ENCODE measurements at regions not wholly inside any gene's neighbourhood (a gene's known extent, or its start where the extent isn't known, plus 50 kb on each side); places are given as distances from the start of the nearest gene placed in this dataset.
A peak's percentile ranks its signal among the peaks of the same experiment; 100 is the strongest.

- no peak for DNase-seq
- TF ChIP-seq CTCF (IDR thresholded peaks at IDR 0.05) (no peak), POLR2A (IDR thresholded peaks at IDR 0.05) (no peak)
- intact Hi-C loops (cut with DNase I) = no loop called here
Measured at GRCh38 chr15:57854531-57854930, 148.0 kb downstream of the POLR2M start.

GRCh38 chr15:57857871-57858270 is 151.4 kb downstream of the POLR2M start:
- Histone ChIP-seq H3K4me1 (no peaks in the 10 kb centered on the region), H3K9me3 (no peaks in the 10 kb centered on the region), H3K36me3 (replicated peaks in 1 of 2; ENCODE audit: insufficient read depth in 1 of 2, low read depth in 2 of 2) (no peaks in the 10 kb centered on the region), H3K27me3 (no peaks in the 10 kb centered on the region), H3K27ac (no peak overlapping the region), H3K4me3 (no peak overlapping the region)
- intact Hi-C loops (cut with DNase I) = no loop called here
- TF ChIP-seq CTCF (IDR thresholded peaks at IDR 0.05) = no peak
- ATAC-seq (no peak), DNase-seq (no peak)
- WGBS, 2 donors = 77% methylated on average over 1 of the region's 1 CpG

More at GRCh38 chr15:57854531-57854930, 148.0 kb downstream of the POLR2M start:
- H3K27ac ChIP-seq = no peak overlapping the region
- no peak for ATAC-seq
- H3K36me3 ChIP-seq (replicated peaks in 1 of 2; ENCODE audit: insufficient read depth in 1 of 2, low read depth in 2 of 2) = no peaks in the 10 kb centered on the region
- no peak overlapping the region for H3K4me3 ChIP-seq
- no peaks in the 10 kb centered on the region for H3K27me3 ChIP-seq
- H3K4me1 ChIP-seq = no peaks in the 10 kb centered on the region
- no peaks in the 10 kb centered on the region for H3K9me3 ChIP-seq

- Histone ChIP-seq H3K4me1 (no peaks in the 10 kb centered on the region), H3K36me3 (replicated peaks in 1 of 2; ENCODE audit: insufficient read depth in 1 of 2, low read depth in 2 of 2) (no peaks in the 10 kb centered on the region), H3K9me3 (no peaks in the 10 kb centered on the region), H3K27me3 (no peaks in the 10 kb centered on the region), H3K27ac (no peak overlapping the region), H3K4me3 (no peak overlapping the region)
- WGBS, 2 donors = 76 to 88% methylated on average over 2 of the region's 2 CpGs
- intact Hi-C loops (cut with DNase I) = no loop called here
- TF ChIP-seq POLR2A (IDR thresholded peaks at IDR 0.05) (no peak), CTCF (IDR thresholded peaks at IDR 0.05) (no peak)
- ATAC-seq (no peak), DNase-seq (no peak)
Measured at GRCh38 chr15:57859130-57859685, 152.7 kb downstream of the POLR2M start.

- no peak overlapping the region for H3K27ac ChIP-seq
- no peaks in the 10 kb centered on the region for H3K4me1 ChIP-seq
- 9% methylated on average over 6 of the region's 6 CpGs for WGBS, 2 donors
- no peaks in the 10 kb centered on the region for H3K27me3 ChIP-seq
- intact Hi-C loops (cut with DNase I) = loop anchor here (5.0 to 10.0 kb wide), 4 partner anchors 116 to 304 kb away; no protein-coding TSS in a partner anchor
- H3K9me3 ChIP-seq = no peaks in the 10 kb centered on the region
- no peaks in the 10 kb centered on the region for H3K36me3 ChIP-seq (replicated peaks in 1 of 2; ENCODE audit: insufficient read depth in 1 of 2, low read depth in 2 of 2)
- H3K4me3 ChIP-seq = no peak overlapping the region
- ATAC-seq (peak; percentile 62), DNase-seq (peak; percentile 28 to 39 (median 38))
- TF ChIP-seq CTCF (IDR thresholded peaks at IDR 0.05) (peak; percentile 64 to 89 (median 74)), POLR2A (IDR thresholded peaks at IDR 0.05) (no peak)
Measured at GRCh38 chr15:57861034-57861638, 154.6 kb downstream of the POLR2M start.
